Glomerular visceral epithelial cell (primary cell): ENCODE measurements at regions not wholly inside any gene's neighbourhood (a gene's known extent, or its start where the extent isn't known, plus 50 kb on each side); places are given as distances from the start of the nearest gene placed in this dataset.
A peak's percentile ranks its signal among the peaks of the same experiment; 100 is the strongest.

Experiments used
- DNase-seq: peaks from one replicate; pipeline ENCODE4 v3.0.0-alpha.2; 2016; ENCODE audit errors: extremely low spot score

DNA sequence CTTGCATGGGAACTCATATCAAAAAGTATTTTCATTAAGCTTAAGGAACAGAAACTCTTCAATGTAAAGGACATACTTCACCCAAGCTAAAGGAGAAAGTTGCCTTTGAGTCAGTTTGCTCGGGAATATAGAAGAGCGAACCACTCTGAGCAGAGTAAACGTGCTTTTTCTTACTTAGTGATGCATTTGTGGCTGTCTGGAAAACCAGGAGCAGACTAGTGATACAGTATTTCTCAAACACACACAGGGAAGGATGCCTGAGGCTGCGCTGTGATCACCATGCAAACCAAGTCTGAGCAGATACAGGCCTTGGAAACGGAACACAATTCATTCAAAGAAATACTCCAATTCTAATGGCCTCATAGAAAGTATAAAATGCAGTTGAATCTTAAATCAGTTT is 121.0 kb upstream of the CDIN1 start:
- DNase-seq = no peak

DNA sequence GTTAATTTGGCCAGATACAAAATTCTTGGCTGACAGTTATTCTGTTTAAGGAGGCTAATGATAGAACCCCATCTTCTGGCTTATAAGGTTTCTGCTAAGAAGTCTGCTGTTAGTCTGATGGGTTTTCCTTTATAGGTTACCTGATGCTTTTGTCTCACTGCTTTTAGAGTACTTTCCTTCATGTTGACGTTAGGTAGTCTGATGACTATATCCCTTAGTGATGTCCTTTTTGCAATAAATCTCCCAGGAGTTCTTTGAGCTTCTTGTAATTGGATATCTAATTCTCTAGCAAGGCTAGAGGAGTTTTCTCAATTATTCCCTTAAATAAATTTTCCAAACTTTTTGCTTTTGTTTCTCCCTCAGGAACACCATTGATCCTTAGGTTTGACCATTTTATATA is 114.1 kb upstream of the CDIN1 start:
- DNase-seq = no peak

DNA sequence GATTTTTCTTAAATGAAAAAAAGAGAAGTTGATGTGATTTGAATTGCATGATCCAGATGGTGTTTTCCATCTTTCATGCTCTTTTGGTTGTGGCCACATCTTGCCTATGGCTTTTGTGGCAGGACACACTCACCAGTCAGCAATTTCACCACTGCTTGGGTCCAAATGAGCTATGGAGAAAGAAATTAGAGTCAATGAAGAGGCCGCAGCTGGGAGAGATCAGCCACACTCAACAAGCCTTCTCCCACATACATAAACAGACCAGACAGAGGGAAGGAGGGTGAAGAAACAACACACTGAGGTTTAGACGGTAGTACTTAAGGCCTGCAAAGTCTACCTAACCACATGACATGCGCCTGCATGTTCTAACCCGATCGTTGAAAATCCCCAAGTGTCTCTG is 110.7 kb upstream of the CDIN1 start:
- DNase-seq = peak; percentile 93

DNA sequence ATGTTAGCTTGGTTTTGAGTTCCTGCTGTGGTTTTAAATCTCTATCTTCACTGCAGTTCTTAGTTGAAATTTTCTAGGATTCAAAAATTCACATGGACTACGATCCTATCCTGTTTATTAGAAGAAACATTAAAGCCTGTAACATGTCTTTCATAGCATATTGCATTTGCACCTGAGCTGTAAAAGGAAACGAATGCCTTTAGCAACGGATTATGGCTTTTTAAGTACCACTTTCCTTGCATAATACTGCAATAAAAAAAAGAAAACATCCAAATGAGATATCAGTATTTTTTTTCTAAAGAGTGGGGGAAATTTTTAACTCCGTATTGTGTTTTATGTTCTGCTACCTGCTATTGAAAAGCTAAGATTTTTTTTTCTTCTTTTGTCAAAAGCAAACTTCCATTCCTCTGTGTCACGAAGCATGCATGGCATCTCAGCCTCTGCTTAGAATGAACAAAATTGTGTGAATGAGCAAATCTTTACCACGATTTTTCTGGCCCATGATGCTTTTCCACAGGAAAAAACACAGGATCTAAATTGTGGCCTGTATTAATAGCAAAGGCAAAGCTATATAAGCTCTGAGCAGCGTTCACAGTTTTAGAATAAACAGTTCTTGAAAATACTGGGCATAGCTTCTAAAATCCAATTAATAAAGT is 110.0 kb upstream of the CDIN1 start:
- peak; percentile 46 for DNase-seq

DNA sequence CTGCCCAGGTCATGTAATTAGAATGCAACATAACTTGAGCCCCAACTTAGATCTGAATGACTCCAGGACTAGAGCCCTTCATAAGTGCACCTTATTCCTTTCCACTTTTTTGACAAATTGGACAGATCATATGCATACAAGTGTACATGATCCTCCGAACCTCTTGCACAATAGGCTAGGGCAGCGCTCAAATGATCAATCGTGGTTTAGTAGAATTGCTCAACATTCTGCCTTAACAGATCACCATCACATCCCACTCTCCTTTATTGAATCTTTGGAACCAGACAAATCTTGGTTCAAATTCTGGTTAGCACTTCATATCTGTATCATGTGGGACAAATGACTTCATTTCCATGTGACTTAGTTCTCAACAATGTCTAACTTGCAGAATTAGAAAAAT is 106.8 kb upstream of the CDIN1 start:
- DNase-seq = no peak

DNA sequence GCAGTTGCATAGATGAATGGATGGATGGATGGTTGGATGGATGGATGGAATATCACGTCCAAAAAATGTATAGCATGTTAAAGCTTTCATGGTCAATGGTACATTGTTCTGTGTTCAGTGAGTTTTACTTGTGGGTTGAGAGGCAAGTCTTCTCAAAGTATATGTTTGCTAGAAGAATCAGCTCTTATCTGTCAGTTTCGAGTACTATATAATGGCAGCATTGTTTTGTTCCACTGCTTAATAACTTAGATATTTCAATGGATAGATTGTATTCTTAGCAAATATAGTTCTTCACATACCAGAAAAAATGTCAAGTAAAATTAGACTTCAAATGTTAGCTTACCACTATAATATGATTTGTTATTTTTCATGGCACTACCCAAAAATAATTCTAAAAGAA is 100.9 kb upstream of the CDIN1 start:
- no peak for DNase-seq

DNA sequence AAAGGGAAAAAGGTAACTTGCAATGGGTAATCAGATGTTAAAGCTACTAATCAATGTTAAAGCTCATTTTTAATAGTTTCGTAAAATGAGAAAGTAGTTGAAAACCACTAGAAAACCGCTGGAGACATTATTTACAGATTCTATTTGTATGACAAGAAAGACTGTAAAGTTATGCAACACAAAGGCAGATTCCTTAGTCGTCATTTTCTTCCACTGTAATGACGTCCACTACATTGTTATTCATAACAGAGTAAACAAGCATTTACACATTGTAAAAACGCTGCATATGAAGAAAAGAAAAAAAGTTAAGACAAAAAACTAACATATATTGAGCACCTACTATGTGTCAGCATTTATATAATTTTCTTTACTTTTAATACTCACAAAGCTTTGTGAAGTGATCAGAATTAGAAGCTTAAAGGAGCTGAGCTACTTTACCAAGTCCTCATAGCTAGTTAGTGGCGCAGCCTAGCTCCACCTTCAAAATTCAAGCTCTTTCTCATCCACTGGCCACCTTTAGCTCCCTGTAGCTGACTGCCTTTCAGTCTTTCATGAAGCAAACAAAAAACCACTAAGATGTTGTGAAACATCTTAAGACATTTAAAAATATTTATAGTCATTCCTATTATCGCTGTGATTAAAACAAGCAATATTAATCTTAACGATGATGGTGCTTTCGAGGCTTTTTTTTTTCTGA is 100.1 kb upstream of the CDIN1 start:
- DNase-seq = no peak

DNA sequence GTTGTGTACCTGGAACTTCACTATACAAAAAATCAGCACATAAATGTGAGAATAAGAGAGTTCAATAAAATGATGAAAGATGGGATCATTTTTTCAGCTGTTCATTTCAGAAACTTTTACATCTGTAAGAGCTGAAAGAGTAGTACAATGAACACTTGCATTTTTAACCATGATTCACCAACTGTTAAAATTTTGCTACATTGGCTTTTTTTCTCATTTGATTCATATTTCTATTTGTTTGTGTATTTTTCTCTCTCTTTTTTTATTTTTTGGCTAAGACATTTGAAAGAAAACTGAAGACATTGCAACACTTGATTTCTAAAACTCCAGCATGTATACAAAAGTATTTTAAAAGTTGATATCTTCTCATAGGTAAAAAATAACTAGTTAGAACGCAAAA is 98.3 kb upstream of the CDIN1 start:
- DNase-seq = no peak

DNA sequence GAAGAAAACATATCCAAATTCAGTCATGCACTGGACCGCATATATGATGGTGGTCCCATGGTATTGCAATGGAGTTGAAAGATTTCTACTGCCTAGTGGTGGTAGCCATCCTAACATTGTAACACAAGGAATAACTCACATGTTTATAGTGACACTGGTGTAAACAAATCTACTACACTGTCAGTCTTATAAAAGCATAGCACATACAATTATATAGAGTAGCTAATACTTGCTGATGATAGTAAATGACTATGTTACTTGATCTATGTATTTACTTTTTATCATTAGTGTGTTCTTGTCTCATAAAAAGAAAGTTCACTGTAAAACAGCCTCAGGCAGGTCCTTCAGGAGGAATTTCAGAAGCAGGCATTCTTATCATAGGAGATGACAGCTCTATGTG is 96.0 kb upstream of the CDIN1 start:
- DNase-seq = no peak

DNA sequence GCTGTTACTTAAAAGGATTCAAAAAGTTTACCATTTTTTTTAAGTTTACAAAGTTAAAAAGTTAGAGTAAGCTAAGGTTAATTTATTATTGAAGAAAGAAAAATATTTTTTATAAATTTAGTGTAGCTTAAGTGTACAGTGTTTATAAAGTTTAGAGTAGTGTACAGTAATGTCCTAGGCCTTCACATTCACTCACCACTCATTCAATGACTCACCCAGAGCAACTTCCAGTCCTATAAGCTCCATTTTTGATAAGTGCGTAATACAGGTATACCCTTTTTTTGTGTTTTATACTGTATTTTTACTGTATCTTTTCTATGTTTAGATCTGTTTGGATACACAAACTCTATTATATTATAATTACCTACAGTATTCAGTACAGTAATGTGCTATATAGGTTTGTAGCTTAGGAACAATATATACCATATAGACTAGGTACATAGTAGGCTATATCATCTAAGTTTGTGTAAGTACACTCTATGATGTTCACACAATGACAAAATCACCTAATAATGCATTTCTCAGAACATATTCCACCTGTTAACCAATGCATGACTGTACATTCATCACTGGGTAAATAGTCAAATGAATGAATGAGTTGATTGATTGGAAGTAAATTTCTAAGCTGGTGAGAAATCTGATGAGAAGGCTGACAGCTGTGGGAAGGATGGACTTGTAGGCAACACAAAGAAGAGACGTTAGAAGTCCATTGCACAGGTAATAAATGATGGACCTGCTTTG is 95.2 kb upstream of the CDIN1 start:
- no peak for DNase-seq

DNA sequence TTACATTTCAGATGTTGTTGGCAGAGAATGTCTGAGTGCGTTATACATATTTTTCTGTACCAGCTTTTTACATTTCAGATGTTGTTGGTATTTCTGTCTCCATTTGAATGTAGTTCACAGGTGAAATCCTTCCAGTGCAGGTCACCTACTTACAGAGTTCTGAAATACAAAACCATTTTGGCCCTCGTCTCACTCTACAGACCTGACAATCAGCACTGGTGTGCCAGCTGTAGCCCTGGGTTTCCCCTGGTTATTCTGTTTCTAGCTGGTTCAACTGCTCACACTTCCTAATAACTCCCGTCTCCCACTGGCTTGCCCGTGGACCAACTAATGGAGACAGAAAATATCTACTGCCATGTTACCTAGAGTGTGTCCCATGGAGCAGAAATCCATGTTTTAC is 87.5 kb upstream of the CDIN1 start:
- DNase-seq = no peak

DNA sequence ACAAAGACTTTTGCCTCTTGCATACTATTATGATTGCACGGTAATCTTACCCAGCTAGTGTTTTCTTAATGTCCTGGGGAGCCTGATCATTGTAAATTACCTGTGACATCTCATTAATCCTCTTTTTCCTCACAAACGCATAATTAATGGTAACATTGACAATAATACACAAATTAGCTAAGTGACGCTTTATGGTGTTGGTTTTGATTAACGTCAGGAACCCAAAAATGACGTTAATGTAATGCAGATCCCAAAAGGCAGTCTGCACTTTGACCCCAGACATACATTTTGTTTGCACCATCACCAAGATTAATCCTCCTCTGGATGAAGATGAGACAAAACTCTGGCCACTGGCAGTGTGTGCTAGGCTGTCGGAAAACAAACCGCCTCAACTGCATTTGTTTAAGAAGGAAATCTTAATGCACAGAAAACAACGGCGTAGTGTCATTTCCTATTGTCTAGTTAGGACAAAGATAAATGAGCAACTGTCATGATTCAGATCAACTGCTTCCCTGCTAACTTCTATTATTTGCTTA is 83.9 kb upstream of the CDIN1 start:
- no peak for DNase-seq

DNA sequence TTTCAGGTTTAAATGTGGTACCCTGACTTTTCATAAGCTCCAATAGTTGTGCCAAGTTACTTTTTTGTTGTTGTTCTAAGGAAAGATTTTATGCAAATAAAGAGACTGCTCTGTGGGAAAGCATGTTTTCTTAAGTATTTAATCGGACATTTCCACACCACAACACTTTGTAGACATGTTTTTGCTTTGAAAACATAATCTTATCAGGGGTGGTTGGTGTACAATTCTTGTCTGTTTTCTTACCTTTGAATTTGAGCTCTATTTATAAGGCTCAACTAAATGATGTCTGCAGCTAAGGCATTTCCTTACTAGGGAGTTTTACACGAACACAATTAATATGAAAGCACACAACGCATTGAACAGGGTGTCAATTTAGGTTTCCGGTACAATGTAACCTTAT is 81.5 kb upstream of the CDIN1 start:
- no peak for DNase-seq

DNA sequence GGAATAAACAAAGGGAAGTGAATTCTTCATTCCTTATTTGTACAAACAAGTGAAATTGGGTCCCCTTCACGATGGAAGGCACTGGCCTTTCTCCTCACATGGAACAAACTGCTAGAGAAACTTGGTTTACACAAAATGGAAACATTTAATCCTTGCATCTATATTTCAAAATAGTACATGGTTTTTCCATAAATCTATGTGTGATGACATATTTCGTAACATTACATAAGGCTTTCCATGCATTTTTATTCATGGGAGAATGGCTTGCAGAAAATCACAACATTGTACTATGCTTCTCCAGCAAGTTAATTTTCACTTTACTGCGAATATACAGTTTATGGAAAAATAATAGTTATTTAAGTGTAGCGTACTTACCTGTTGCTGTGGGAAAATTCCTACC is 81.0 kb upstream of the CDIN1 start:
- DNase-seq = no peak

DNA sequence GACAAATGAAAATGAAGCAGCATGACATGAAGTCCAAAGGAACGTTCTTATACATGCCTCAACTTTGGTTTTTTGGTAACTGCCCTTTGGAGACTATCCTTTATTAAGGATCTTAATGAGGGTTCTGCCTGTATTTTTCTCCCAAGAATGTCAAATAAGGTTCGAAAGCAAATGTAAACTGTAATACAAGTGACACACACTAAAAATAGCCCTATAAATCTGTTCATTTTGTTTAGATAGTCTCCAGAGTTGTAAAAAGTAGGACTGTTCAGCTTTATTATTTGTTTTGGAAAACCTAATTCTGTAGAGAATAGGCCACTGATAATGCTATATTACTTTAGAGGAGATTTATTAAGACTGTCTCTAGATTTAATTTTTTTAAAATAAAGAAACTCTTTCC is 80.5 kb upstream of the CDIN1 start:
- no peak for DNase-seq

DNA sequence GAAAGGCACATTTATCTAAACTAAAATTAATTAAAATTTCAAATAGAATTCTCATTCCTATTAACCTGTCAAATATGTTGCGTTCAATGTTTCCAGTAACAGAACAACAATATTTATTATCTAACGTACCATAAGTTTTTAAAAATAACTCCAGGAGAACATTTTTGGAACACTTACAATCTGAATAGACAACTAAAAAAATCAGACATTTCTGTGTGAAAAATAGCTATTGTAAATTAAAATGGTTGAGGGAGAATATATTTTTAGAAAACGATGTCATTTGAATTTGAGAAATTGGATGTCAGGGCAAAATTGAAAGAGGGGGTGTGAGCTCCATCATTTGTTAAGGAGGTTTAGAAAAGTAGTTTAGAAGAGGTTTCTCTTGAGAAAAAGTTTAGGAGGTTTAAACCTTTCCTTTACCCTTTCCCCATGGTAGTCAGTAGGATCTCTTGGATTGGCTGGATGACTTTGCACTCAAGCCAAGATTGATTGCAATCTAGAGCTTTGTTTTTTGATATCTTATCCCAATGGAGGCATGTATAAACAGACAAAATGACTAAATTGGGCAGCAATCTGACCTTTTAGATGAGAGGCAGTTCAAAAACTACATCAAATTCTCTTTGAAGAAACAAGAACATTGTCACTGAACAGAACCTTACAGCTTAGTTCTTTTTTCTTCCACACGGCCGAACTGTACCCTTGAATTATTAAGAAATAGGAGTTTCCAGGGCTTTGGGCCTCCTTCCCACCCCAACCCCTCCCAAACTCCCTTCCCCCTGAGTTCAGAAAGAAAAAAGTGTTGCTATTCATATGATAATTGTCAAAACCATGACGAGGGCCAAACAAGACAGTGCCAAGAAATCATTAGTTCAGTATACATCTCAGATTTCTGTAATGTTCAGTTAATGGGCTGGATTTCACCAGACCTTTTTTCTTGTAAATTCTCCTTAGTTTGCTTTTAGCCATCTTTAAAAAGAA is 79.7 kb upstream of the CDIN1 start:
- no peak for DNase-seq

DNA sequence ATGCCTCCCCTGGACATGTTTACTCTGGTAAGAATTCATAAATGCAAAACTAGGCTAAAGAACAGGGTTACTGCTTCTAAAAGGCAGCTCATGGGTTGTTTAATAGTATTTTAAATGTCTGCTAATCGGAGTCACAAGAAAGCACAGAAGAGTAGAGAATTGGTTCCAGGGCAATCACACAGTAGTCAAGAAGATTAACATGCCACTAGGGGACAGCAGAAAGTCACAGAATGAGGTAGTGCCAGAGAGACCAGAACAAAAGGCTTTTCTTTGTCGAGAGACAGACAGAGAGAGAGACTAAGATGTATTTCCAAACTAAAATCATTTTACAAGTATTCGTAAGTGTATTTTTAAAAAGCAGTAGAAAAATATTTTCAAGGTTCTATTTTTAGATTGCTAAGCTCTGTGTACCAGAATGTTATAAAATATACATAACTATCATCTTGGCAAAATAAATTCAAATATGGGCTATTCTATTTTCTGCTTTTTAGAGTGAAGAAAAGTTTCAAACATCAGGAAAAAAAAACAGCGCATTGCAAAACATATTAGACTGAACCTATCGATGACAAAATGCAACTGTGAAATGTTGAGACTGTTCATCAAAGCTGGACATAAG is 78.3 kb upstream of the CDIN1 start:
- DNase-seq = peak; percentile 63

DNA sequence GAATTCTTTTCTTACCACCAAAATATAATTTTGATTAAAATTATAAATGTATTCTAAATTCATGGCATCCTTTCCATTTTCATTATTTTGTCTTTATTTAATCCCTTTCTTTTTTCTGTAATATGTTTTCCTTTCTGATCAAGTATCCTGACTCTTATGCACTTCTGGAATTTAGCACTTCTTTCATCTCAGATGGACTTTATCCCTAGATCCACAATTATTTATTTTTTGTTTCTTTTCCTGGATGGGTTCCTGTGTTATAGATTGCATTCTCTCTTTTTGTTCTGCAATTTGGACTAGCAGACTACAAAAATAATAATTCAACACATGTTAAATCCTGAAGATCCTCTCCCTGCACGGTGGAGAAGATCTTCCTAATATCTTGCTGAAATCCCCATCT is 76.9 kb upstream of the CDIN1 start:
- DNase-seq = no peak

DNA sequence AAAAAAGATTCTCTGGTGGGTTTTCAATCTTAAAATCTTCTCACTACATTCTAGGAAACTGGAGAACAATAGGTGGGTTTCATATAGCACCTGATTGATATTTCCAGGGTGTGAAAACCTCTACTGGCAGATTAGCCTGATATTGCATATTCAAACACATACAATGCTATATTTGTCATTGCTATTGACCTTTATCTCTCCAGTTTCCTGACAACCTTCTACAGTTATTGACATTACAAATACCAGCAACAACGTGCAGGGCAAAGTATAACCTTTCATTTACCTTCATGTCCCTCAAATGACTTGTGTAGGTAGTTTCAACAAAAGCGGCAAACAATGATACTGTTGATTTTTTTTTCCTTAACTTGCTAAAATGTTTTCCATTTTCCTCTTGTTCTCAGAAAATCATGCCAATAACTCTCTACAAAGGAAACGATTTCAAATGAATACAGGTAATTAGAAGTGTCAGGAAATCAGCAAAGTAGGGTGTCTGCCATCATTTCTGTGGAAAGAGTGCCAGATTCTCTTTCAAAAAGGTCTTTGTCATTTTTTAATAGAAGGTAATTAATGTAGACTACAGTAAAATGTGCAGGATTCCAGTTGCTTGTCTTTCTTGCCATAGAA is 72.6 kb upstream of the CDIN1 start:
- DNase-seq = no peak

DNA sequence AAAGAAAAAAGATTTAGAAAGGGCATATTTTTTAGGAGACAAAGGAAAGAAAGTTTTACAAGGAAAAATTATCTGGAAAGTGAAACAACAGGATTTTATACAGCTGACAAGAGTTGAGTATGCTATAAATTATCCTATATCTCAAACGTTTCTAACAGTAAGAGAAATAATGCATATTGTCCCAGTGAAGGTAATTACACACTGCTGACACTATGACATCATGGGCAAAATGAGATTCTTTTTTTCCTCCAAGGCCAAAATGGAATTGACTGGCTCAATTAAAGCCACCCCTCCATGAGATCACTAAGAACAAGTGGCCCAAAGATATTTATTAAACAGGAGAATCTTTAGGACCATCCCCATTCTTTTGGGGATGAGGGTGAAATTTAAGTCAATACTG is 72.0 kb upstream of the CDIN1 start:
- DNase-seq = no peak

DNA sequence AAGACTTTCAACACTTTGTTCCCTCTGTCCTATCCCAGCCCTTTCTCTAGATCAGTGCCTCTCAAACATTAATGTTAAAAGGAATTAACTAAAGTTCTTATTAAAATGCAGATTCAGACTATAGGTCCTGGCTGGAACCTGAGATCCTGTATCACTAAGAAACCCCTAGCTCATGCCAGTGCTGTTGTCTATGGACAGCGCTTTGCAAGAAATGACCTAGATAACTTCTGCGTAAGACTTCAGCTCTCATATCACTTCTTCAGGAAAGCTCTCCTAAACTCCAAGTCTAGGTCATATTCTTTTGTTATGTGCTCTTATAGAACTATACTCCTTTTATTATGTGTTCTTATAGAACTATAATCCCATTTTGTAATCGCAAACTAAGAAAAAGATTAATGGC is 67.8 kb upstream of the CDIN1 start:
- DNase-seq = no peak
